GM12878 (cell line): ENCODE measurements at regions not wholly inside any gene's neighbourhood (a gene's known extent, or its start where the extent isn't known, plus 50 kb on each side); places are given as distances from the start of the nearest gene placed in this dataset.

Experiments
- ATAC-seq: fragments of 200-7000 bp; cut with Tn5 transposase; 3 replicates; pipeline ENCODE4 v1.9.1; 2020; ENCODE audit warnings: mild to moderate bottlenecking, moderate library complexity
- BruUV-seq: library from RNA; stranded (reverse); fragments of 400-500 nt; replicated peaks from 2 replicates; lab custom pipeline; 2021; lab: Mats Ljungman, UMichigan
- CTCF ChIA-PET: fragments of 300-600 bp; sonication (Branson Sonifier 250); formaldehyde crosslinking; extraction: SDS; loops from one replicate; lab custom pipeline; 2021; ENCODE audit warnings: inconsistent platforms; lab: Yijun Ruan, JAX
- POLR2A ChIA-PET: fragments of 350-600 bp; formaldehyde crosslinking; extraction: SDS; loops from one replicate; lab custom pipeline; 2021; ENCODE audit warnings: inconsistent platforms; lab: Charles Lee
- RAD21 ChIA-PET: fragments of 300-600 bp; sonication (Branson Sonifier 250); formaldehyde crosslinking; loops from one replicate; lab custom pipeline; 2023; ENCODE audit warnings: antibody characterized with exemption; ENCODE audit not compliant: unreplicated experiment; lab: Charles Lee
- SMC1A ChIA-PET: fragments of 300-600 bp; sonication (Branson Sonifier 250); formaldehyde crosslinking; loops from one replicate; lab custom pipeline; 2023; ENCODE audit not compliant: unreplicated experiment, uncharacterized antibody; lab: Charles Lee
- DNase-seq: peaks from one replicate; pipeline ENCODE4 v3.0.0-alpha.2; 2011; ENCODE audit warnings: low read depth, low spot score
- FAIRE-seq: peaks from 3 replicates; lab custom pipeline; 2011; peaks lifted over from hg19 to GRCh38; lab: Jason Lieb, UNC
- H2AFZ ChIP-seq: 2 replicates; pipeline ENCODE4 v1.6.0; 2011; ENCODE audit warnings: low read depth, low read length, control low read depth; ENCODE audit not compliant: control insufficient read depth
- H3K27ac ChIP-seq: 2 replicates; pipeline ENCODE4 v1.5.1; 2011; ENCODE audit warnings: control low read depth; ENCODE audit not compliant: control insufficient read depth, insufficient read depth
- H3K27me3 ChIP-seq, 2 experiments: replicated peaks in 1 of 2; 2 replicates each; pipeline versions ENCODE4 v1.6.0 to v1.6.1; 2011; ENCODE audit warnings: low read length in 1 of 2; ENCODE audit not compliant: control insufficient read depth in 2 of 2, insufficient read depth in 2 of 2
- H3K36me3 ChIP-seq, 2 experiments: 2 replicates each; pipeline ENCODE4 v1.5.1; 2011; ENCODE audit warnings: low read length in 1 of 2; ENCODE audit not compliant: control insufficient read depth in 2 of 2, insufficient read depth in 2 of 2
- H3K4me1 ChIP-seq: 2 replicates; pipeline ENCODE4 v1.6.1; 2011; ENCODE audit warnings: mild to moderate bottlenecking, low read length, moderate library complexity, mixed read lengths; ENCODE audit not compliant: control insufficient read depth, insufficient read depth
- H3K4me2 ChIP-seq: 2 replicates; pipeline ENCODE4 v1.6.0; 2011; ENCODE audit warnings: control low read depth; ENCODE audit not compliant: control insufficient read depth, insufficient read depth
- H3K4me3 ChIP-seq: fragments of 200-600 bp; sonication (generic); 2 replicates; pipeline ENCODE4 v1.5.1; 2016
- H3K79me2 ChIP-seq: 2 replicates; pipeline ENCODE4 v1.6.0; 2011; ENCODE audit warnings: low read length; ENCODE audit not compliant: control insufficient read depth, insufficient read depth
- H3K9ac ChIP-seq: 2 replicates; pipeline ENCODE4 v1.8.0; 2011; ENCODE audit warnings: low read length, control low read depth, mixed read lengths; ENCODE audit not compliant: control insufficient read depth, insufficient read depth
- H3K9me3 ChIP-seq: replicated peaks from 3 replicates; pipeline ENCODE4 v1.5.1; 2011; ENCODE audit warnings: mild to moderate bottlenecking, low read length; ENCODE audit not compliant: control insufficient read depth, insufficient read depth
- H4K20me1 ChIP-seq: 2 replicates; pipeline ENCODE4 v1.6.0; 2011; ENCODE audit not compliant: control insufficient read depth, insufficient read depth
- BCL11A ChIP-seq: IDR thresholded peaks from 2 replicates; pipeline ENCODE4 v1.6.1; 2011; ENCODE audit warnings: low read depth, low read length
- BHLHE40 ChIP-seq, 2 experiments: fragments of 450-650 bp in 1 of 2; IDR thresholded peaks; 2 replicates each; pipeline ENCODE4 v1.6.1; 2011 to 2017; ENCODE audit warnings: low read depth in 2 of 2, borderline replicate concordance in 1 of 2, improper control_type of control experiment in 1 of 2, low read length in 1 of 2, mild to moderate bottlenecking in 1 of 2
- CHD2 ChIP-seq: IDR thresholded peaks from 2 replicates; pipeline ENCODE4 v1.6.1; 2011; ENCODE audit warnings: low read depth, low read length, improper control_type of control experiment, borderline replicate concordance
- HDAC2 ChIP-seq: fragments of 200-600 bp; sonication (generic); IDR thresholded peaks from 2 replicates; pipeline ENCODE4 v1.6.1; 2017
- IKZF1 ChIP-seq: fragments of 450-650 bp; conservative IDR thresholded peaks from 2 replicates; pipeline ENCODE4 v1.6.1; 2017; ENCODE audit warnings: antibody characterized with exemption, mild to moderate bottlenecking
- IKZF2 ChIP-seq, 2 experiments: fragments of 450-650 bp; IDR thresholded peaks; 2 replicates each; pipeline ENCODE4 v1.6.1; 2017; ENCODE audit warnings: mild to moderate bottlenecking in 2 of 2, moderate library complexity in 2 of 2
- JUND ChIP-seq: IDR thresholded peaks from 2 replicates; pipeline ENCODE4 v1.6.1; 2012; ENCODE audit warnings: low read depth, mild to moderate bottlenecking, low read length, improper control_type of control experiment, moderate library complexity
- MEF2B ChIP-seq: fragments of 450-650 bp; IDR thresholded peaks from 2 replicates; pipeline ENCODE4 v1.6.1; 2018; ENCODE audit warnings: mild to moderate bottlenecking, moderate library complexity; ENCODE audit not compliant: partially characterized antibody, poor library complexity, severe bottlenecking
- MTA2 ChIP-seq: fragments of 450-650 bp; IDR thresholded peaks from 2 replicates; pipeline ENCODE4 v1.6.1; 2016; ENCODE audit warnings: low read depth, mild to moderate bottlenecking, moderate library complexity
- MTA3 ChIP-seq: IDR thresholded peaks from 2 replicates; pipeline ENCODE4 v1.6.1; 2012; ENCODE audit warnings: low read length, inconsistent platforms, borderline replicate concordance
- NR2F1 ChIP-seq: fragments of 450-650 bp; conservative IDR thresholded peaks from 2 replicates; pipeline ENCODE4 v1.6.1; 2017; ENCODE audit warnings: mild to moderate bottlenecking
- POU2F2 ChIP-seq: IDR thresholded peaks from 3 replicates; pipeline ENCODE4 v1.6.1; 2011; ENCODE audit warnings: low read depth, mild to moderate bottlenecking, low read length, borderline replicate concordance
- RAD21 ChIP-seq: IDR thresholded peaks from 2 replicates; pipeline ENCODE4 v1.6.1; 2011; ENCODE audit warnings: mild to moderate bottlenecking, low read depth, low read length, moderate library complexity; ENCODE audit not compliant: insufficient read depth
- RUNX3 ChIP-seq: IDR thresholded peaks from 2 replicates; pipeline ENCODE4 v1.6.1; 2012; ENCODE audit warnings: low read length, inconsistent platforms
- SMC3 ChIP-seq: IDR thresholded peaks from 2 replicates; pipeline ENCODE4 v1.6.1; 2011; ENCODE audit warnings: low read length, improper control_type of control experiment, borderline replicate concordance
- SP1 ChIP-seq: IDR thresholded peaks from one replicate; pipeline ENCODE4 v1.6.1; 2011; ENCODE audit warnings: low read depth, low read length
- ZNF24 ChIP-seq: fragments of 450-650 bp; IDR thresholded peaks from 2 replicates; pipeline ENCODE4 v1.6.1; 2017; ENCODE audit warnings: antibody characterized with exemption, mild to moderate bottlenecking
- WGBS: methylation state at CpG from one replicate; pipeline ENCODE4 v1.1.6; 2016; ENCODE audit warnings: low lambda C conversion rate; ENCODE audit not compliant: insufficient replicate concordance, insufficient coverage; ENCODE audit errors: missing lambda C conversion rate; 5-methylcytosine and 5-hydroxymethylcytosine counted together
- in situ Hi-C: fragments of 300-500 bp; cut with MboI; formaldehyde crosslinking; loops from 9 replicates; pipeline ENCODE4 v1.14.3; 2018; ENCODE audit warnings: mixed read lengths
- intact Hi-C: fragments of 100-400 bp; cut with micrococcal nuclease; formaldehyde crosslinking; loops from one replicate; pipeline ENCODE4 v1.14.2; 2022; ENCODE audit not compliant: unreplicated experiment
- TF ChIP-seq, protein P1 (sequence below): fragments of 450-650 bp; IDR thresholded peaks from 2 replicates; pipeline ENCODE4 v1.6.1; 2017; ENCODE audit warnings: mild to moderate bottlenecking, moderate library complexity
- TF ChIP-seq, protein P2 (sequence below): fragments of 450-650 bp; IDR thresholded peaks from 2 replicates; pipeline ENCODE4 v1.6.1; 2017; ENCODE audit warnings: low read depth, mild to moderate bottlenecking, moderate library complexity

DNA sequence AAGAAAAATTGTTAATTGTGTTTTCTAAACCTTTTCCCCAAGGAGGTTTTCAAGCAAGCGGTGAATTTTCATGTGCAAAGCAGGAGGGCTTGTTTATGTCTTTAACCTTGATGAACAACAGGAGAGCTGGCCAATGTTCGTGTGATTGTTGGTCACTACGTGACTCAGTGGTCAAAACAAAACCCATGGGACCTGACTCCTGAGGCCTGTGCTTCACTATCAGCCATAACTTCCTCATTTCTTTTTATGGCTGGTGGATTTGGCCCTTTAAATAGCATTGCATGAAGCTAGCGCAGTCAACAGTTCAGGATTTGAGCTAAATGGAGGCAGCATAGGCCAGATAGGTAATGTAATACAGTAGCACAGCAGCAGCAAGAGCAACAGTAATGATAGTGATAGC lies 80.5 kb downstream of the MID1IP1 start:
- Histone ChIP-seq H3K4me3 (no peak overlapping the region), H3K4me2 (peak overlapping the region; percentile 38), H3K27ac (peak overlapping the region; percentile 38), H3K27me3 (no peaks in the 10 kb centered on the region), H3K79me2 (no peaks in the 10 kb centered on the region), H3K9me3 (no peaks in the 10 kb centered on the region; the same call in 2 of the 3 replicates), H3K36me3 (no peaks in the 10 kb centered on the region), H3K4me1 (peaks cover 14% of the 10 kb centered on the region), H3K9ac (no peak overlapping the region), H4K20me1 (no peaks in the 10 kb centered on the region), H2AFZ (no peak overlapping the region; the same call in 1 of the 2 replicates)
- ChIA-PET SMC1A (interaction anchor here (0.8 to 5.8 kb wide), 12 partner anchors 10 to 271 kb away, joined by 3 to 39 read pairs (median 8); partner anchors contain the start of gene MID1IP1), CTCF (interaction anchor here (0.9 to 1.9 kb wide), 7 partner anchors 10 to 271 kb away, joined by 3 to 12 read pairs (median 4); no protein-coding TSS in a partner anchor), POLR2A (interaction anchor here (0.9 to 3.2 kb wide), 6 partner anchors 41 to 81 kb away, joined by 3 to 11 read pairs (median 5); partner anchors contain the start of gene MID1IP1), RAD21 (interaction anchor here (1.0 to 3.9 kb wide), 10 partner anchors 10 to 102 kb away, joined by 3 to 19 read pairs (median 6); partner anchors contain the start of gene MID1IP1)
- in situ Hi-C loops = no loop called here
- BruUV-seq = no TSS peak
- 21% methylated on average over 4 of the region's 4 CpGs for whole genome bisulfite sequencing
- DNase-seq (peak; percentile 73), FAIRE-seq (no peak), ATAC-seq (peak; percentile 64)
- intact Hi-C loops = loop anchor here (1.0 kb wide), 3 partner anchors 42 to 104 kb away; no protein-coding TSS in a partner anchor
- TF ChIP-seq, protein P1, sequence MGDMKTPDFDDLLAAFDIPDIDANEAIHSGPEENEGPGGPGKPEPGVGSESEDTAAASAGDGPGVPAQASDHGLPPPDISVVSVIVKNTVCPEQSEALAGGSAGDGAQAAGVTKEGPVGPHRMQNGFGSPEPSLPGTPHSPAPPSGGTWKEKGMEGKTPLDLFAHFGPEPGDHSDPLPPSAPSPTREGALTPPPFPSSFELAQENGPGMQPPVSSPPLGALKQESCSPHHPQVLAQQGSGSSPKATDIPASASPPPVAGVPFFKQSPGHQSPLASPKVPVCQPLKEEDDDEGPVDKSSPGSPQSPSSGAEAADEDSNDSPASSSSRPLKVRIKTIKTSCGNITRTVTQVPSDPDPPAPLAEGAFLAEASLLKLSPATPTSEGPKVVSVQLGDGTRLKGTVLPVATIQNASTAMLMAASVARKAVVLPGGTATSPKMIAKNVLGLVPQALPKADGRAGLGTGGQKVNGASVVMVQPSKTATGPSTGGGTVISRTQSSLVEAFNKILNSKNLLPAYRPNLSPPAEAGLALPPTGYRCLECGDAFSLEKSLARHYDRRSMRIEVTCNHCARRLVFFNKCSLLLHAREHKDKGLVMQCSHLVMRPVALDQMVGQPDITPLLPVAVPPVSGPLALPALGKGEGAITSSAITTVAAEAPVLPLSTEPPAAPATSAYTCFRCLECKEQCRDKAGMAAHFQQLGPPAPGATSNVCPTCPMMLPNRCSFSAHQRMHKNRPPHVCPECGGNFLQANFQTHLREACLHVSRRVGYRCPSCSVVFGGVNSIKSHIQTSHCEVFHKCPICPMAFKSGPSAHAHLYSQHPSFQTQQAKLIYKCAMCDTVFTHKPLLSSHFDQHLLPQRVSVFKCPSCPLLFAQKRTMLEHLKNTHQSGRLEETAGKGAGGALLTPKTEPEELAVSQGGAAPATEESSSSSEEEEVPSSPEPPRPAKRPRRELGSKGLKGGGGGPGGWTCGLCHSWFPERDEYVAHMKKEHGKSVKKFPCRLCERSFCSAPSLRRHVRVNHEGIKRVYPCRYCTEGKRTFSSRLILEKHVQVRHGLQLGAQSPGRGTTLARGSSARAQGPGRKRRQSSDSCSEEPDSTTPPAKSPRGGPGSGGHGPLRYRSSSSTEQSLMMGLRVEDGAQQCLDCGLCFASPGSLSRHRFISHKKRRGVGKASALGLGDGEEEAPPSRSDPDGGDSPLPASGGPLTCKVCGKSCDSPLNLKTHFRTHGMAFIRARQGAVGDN = peak; percentile 86
- TF ChIP-seq BHLHE40 (IDR thresholded peaks at IDR 0.05; ENCODE audit: borderline replicate concordance in 1 of 2, low read depth in 2 of 2, low read length in 1 of 2) = peak; percentile 86 to 87
- no peak for TF ChIP-seq JUND
- TF ChIP-seq, protein P2, sequence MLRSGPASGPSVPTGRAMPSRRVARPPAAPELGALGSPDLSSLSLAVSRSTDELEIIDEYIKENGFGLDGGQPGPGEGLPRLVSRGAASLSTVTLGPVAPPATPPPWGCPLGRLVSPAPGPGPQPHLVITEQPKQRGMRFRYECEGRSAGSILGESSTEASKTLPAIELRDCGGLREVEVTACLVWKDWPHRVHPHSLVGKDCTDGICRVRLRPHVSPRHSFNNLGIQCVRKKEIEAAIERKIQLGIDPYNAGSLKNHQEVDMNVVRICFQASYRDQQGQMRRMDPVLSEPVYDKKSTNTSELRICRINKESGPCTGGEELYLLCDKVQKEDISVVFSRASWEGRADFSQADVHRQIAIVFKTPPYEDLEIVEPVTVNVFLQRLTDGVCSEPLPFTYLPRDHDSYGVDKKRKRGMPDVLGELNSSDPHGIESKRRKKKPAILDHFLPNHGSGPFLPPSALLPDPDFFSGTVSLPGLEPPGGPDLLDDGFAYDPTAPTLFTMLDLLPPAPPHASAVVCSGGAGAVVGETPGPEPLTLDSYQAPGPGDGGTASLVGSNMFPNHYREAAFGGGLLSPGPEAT = 0 out of 2 replicates have a peak, but pooled peaks have one; percentile 51
- peak; percentile 97 for TF ChIP-seq NR2F1
- peak; percentile 21 for TF ChIP-seq SP1
- TF ChIP-seq MEF2B = peak; percentile 96
- TF ChIP-seq MTA2 = peak; percentile 63; the same call in 1 of the 2 replicates
- peak; percentile 83 for TF ChIP-seq BCL11A
- TF ChIP-seq IKZF2 (IDR thresholded peaks at IDR 0.05) = peak; percentile 62 to 63; a peak in 2 of 4 replicates
- peak; percentile 11; the same call in 1 of the 2 replicates for TF ChIP-seq SMC3
- no peak for TF ChIP-seq HDAC2
- 0 out of 2 replicates have a peak, but pooled peaks have one; percentile 18 for TF ChIP-seq MTA3
- peak; percentile 69; the same call in 1 of the 2 replicates for TF ChIP-seq CHD2
- peak; percentile 48; the same call in 2 of the 3 replicates for TF ChIP-seq POU2F2
- TF ChIP-seq RUNX3 = peak; percentile 67
- TF ChIP-seq RAD21 = no peak
- 0 out of 2 replicates have a peak, but pooled peaks have one; percentile 76 for TF ChIP-seq ZNF24
- TF ChIP-seq IKZF1 = peak; percentile 69
